ENCODE measurements at regions not wholly inside any gene's neighbourhood (a gene's known extent, or its start where the extent isn't known, plus 50 kb on each side); places are given as distances from the start of the nearest gene placed in this dataset.

DNA sequence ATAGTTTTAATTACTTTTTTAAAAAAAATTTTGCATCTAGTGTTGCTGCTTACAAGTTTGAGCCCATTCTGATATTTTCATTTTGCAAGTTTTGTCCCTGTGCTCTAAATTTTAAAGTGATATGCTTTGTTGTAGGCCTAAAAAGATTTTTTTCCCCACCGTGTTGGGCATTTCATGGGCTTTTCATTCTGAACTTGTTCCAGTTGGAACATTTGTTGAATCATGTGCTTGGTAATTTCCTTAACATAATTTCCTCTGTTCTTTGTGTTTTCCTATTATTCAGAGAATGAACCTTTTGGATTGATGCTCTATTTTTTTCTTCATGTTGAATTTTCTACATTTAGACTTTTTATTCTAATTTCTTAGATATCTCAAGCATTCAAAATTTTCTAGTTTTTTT is 206.4 kb upstream of the SPRY2 start:
- Histone ChIP-seq H3K27me3 (replicated peaks in 2 of 5; ENCODE audit: control insufficient read depth in 4 of 5, insufficient read depth in 5 of 5, low read length in 4 of 5) (no peaks in the 10 kb centered on the region), H3K9me3 (ENCODE audit: control extremely low read depth in 1 of 5, control insufficient read depth in 4 of 5, insufficient read depth in 2 of 5, low read depth in 1 of 5, low read length in 4 of 5) (peaks cover 0 to 2% (median 0%) of the 10 kb centered on the region in 5 experiments), H3K36me3 (ENCODE audit: control insufficient read depth in 4 of 4, insufficient read depth in 4 of 4, low read length in 3 of 4) (no peaks in the 10 kb centered on the region), H3K4me3 (ENCODE audit: control insufficient read depth in 1 of 7, extremely low read depth in 1 of 7, insufficient read depth in 4 of 7, low read depth in 2 of 7, low read length in 6 of 7) (no peak overlapping the region), H3K27ac (ENCODE audit: insufficient read depth in 1 of 2, low read depth in 1 of 2, low read length in 2 of 2, poor library complexity in 1 of 2, severe bottlenecking in 2 of 2) (no peak overlapping the region), H3K4me1 (ENCODE audit: control extremely low read depth in 1 of 4, control insufficient read depth in 4 of 4, insufficient read depth in 4 of 4, low read length in 3 of 4) (peaks cover 4 to 13% (median 5%) of the 10 kb centered on the region in 4 experiments)
- CTCF ChIA-PET, result no interaction called here
- POLR2A ChIA-PET, result no interaction called here
- DNase-seq, result no peak
- no CpG with 5 or more reads among the region's 1 CpG for WGBS (ENCODE audit: insufficient coverage)

DNA sequence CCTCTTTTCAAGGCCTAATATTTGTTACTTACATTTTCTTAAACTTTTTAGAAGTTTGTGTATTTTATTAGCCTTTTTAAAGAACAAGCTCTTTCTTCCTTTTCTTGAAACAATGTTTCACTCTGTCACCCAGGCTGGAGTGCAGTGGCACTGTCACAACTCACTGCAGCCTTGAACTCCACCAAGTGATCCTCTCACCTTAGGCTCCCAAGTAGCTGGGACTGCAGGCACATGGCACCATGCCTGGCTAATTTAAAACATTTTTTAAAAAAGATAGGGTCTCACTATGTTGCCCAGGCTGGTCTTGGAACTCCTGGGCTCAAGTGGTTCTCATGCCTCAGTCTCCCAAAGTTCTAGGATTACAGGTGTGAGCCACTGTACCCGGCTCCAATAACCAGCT is 192.2 kb upstream of the SPRY2 start:
- no CpG with 5 or more reads among the region's 1 CpG for WGBS (ENCODE audit: insufficient coverage)
- CTCF ChIA-PET, result interaction anchor here (1.9 kb wide), 1 partner anchor 11 kb away, joined by 5 read pairs; no protein-coding TSS in a partner anchor
- POLR2A ChIA-PET, result no interaction called here

DNA sequence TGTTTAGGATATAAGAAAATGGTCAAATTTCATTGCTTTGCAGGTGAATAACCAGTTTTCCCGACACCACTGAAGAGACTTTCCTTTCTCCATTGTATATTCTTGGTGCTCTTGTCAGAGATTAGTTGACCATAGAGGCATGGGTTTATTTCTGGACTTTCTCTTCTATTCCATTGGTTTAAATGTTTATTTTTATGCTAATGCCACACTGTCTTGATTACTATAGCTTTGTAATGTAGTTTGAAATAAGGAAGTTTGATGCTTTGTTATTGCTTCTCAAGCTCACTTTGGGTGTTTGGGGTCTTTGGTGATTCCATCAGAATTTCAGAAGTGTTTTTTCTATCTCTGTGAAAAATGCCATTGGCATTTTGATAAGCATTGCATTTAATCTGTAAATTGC is 190.0 kb upstream of the SPRY2 start:
- H3K4me1 ChIP-seq (ENCODE audit: control extremely low read depth in 1 of 4, control insufficient read depth in 4 of 4, insufficient read depth in 4 of 4, low read length in 3 of 4), result no peaks in the 10 kb centered on the region
- H3K36me3 ChIP-seq (ENCODE audit: control insufficient read depth in 4 of 4, insufficient read depth in 4 of 4, low read length in 3 of 4), result no peaks in the 10 kb centered on the region
- H3K27me3 ChIP-seq (replicated peaks in 2 of 5; ENCODE audit: control insufficient read depth in 4 of 5, insufficient read depth in 5 of 5, low read length in 4 of 5), result no peaks in the 10 kb centered on the region
- H3K27ac ChIP-seq (ENCODE audit: insufficient read depth in 1 of 2, low read depth in 1 of 2, low read length in 2 of 2, poor library complexity in 1 of 2, severe bottlenecking in 2 of 2), result no peak overlapping the region
- CTCF ChIA-PET, result no interaction called here
- WGBS (ENCODE audit: insufficient coverage), result no CpG with 5 or more reads among the region's 1 CpG
- DNase-seq, result no peak
- no peak overlapping the region for H3K4me3 ChIP-seq (ENCODE audit: control insufficient read depth in 1 of 7, extremely low read depth in 1 of 7, insufficient read depth in 4 of 7, low read depth in 2 of 7, low read length in 6 of 7)
- H3K9me3 ChIP-seq (ENCODE audit: control extremely low read depth in 1 of 5, control insufficient read depth in 4 of 5, insufficient read depth in 2 of 5, low read depth in 1 of 5, low read length in 4 of 5), result peaks cover 0 to 4% (median 0%) of the 10 kb centered on the region in 5 experiments
- POLR2A ChIA-PET, result no interaction called here

More for the DNA sequence above, 192.2 kb upstream of the SPRY2 start:
- no peak for DNase-seq
- Histone ChIP-seq H3K36me3 (ENCODE audit: control insufficient read depth in 4 of 4, insufficient read depth in 4 of 4, low read length in 3 of 4) (no peaks in the 10 kb centered on the region), H3K27ac (ENCODE audit: insufficient read depth in 1 of 2, low read depth in 1 of 2, low read length in 2 of 2, poor library complexity in 1 of 2, severe bottlenecking in 2 of 2) (no peak overlapping the region), H3K4me3 (ENCODE audit: control insufficient read depth in 1 of 7, extremely low read depth in 1 of 7, insufficient read depth in 4 of 7, low read depth in 2 of 7, low read length in 6 of 7) (no peak overlapping the region), H3K4me1 (ENCODE audit: control extremely low read depth in 1 of 4, control insufficient read depth in 4 of 4, insufficient read depth in 4 of 4, low read length in 3 of 4) (no peaks in the 10 kb centered on the region), H3K27me3 (replicated peaks in 2 of 5; ENCODE audit: control insufficient read depth in 4 of 5, insufficient read depth in 5 of 5, low read length in 4 of 5) (no peaks in the 10 kb centered on the region), H3K9me3 (ENCODE audit: control extremely low read depth in 1 of 5, control insufficient read depth in 4 of 5, insufficient read depth in 2 of 5, low read depth in 1 of 5, low read length in 4 of 5) (peaks cover 0 to 4% (median 0%) of the 10 kb centered on the region in 5 experiments)

DNA sequence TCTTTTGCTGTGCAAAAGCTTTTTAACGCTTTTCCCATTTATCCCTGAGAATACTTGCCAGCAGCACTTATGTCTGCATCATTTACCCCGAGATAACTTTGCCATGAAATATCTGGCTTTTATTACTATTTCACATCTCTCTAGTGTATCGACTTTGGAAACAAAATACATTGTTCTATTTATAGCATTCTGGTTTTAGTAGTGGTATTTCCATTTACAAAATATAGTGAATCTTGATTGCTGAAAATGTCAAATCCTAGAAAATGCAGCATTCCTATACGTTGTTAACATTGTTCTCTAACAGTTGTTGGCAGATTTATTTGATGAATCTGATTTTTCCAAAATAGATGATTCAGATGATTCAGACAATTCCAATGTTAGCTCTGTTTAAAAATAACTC is 189.3 kb upstream of the SPRY2 start:
- no peak overlapping the region for H3K27ac ChIP-seq (ENCODE audit: insufficient read depth in 1 of 2, low read depth in 1 of 2, low read length in 2 of 2, poor library complexity in 1 of 2, severe bottlenecking in 2 of 2)
- no peaks in the 10 kb centered on the region for H3K4me1 ChIP-seq (ENCODE audit: control extremely low read depth in 1 of 4, control insufficient read depth in 4 of 4, insufficient read depth in 4 of 4, low read length in 3 of 4)
- no peaks in the 10 kb centered on the region for H3K27me3 ChIP-seq (replicated peaks in 2 of 5; ENCODE audit: control insufficient read depth in 4 of 5, insufficient read depth in 5 of 5, low read length in 4 of 5)
- 100% methylated on average over 1 of the region's 4 CpGs for WGBS (ENCODE audit: insufficient coverage)
- CTCF ChIA-PET, result no interaction called here
- POLR2A ChIA-PET, result no interaction called here
- peaks cover 0 to 4% (median 0%) of the 10 kb centered on the region in 5 experiments for H3K9me3 ChIP-seq (ENCODE audit: control extremely low read depth in 1 of 5, control insufficient read depth in 4 of 5, insufficient read depth in 2 of 5, low read depth in 1 of 5, low read length in 4 of 5)
- H3K4me3 ChIP-seq (ENCODE audit: control insufficient read depth in 1 of 7, extremely low read depth in 1 of 7, insufficient read depth in 4 of 7, low read depth in 2 of 7, low read length in 6 of 7), result no peak overlapping the region
- no peak for DNase-seq
- no peaks in the 10 kb centered on the region for H3K36me3 ChIP-seq (ENCODE audit: control insufficient read depth in 4 of 4, insufficient read depth in 4 of 4, low read length in 3 of 4)

DNA sequence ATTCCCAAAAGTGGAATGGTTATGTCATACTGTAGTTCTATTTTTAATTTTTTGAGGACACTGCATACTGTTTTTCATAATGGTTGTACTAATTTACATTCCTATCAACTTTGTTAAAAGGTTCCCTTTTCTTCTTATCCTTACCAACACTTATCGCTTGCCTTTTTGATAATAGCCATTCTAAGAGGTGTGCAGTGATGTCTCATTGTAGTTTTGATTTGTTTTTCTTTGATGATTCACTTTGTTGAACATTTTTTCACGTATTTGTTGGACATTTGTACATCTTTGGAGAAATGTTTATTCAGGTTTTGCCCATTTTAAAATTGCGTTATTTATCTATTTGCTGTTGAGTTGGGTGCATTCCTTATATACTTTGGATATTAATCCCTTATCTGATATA is 188.8 kb upstream of the SPRY2 start:
- H3K4me1 ChIP-seq (ENCODE audit: control extremely low read depth in 1 of 4, control insufficient read depth in 4 of 4, insufficient read depth in 4 of 4, low read length in 3 of 4), result no peaks in the 10 kb centered on the region
- H3K27me3 ChIP-seq (replicated peaks in 2 of 5; ENCODE audit: control insufficient read depth in 4 of 5, insufficient read depth in 5 of 5, low read length in 4 of 5), result no peaks in the 10 kb centered on the region
- ChIA-PET POLR2A (no interaction called here), CTCF (no interaction called here)
- H3K36me3 ChIP-seq (ENCODE audit: control insufficient read depth in 4 of 4, insufficient read depth in 4 of 4, low read length in 3 of 4), result no peaks in the 10 kb centered on the region
- peaks cover 0 to 4% (median 0%) of the 10 kb centered on the region in 5 experiments for H3K9me3 ChIP-seq (ENCODE audit: control extremely low read depth in 1 of 5, control insufficient read depth in 4 of 5, insufficient read depth in 2 of 5, low read depth in 1 of 5, low read length in 4 of 5)
- no CpG with 5 or more reads among the region's 3 CpGs for WGBS (ENCODE audit: insufficient coverage)
- H3K4me3 ChIP-seq (ENCODE audit: control insufficient read depth in 1 of 7, extremely low read depth in 1 of 7, insufficient read depth in 4 of 7, low read depth in 2 of 7, low read length in 6 of 7), result no peak overlapping the region
- H3K27ac ChIP-seq (ENCODE audit: insufficient read depth in 1 of 2, low read depth in 1 of 2, low read length in 2 of 2, poor library complexity in 1 of 2, severe bottlenecking in 2 of 2), result no peak overlapping the region
- no peak for DNase-seq

DNA sequence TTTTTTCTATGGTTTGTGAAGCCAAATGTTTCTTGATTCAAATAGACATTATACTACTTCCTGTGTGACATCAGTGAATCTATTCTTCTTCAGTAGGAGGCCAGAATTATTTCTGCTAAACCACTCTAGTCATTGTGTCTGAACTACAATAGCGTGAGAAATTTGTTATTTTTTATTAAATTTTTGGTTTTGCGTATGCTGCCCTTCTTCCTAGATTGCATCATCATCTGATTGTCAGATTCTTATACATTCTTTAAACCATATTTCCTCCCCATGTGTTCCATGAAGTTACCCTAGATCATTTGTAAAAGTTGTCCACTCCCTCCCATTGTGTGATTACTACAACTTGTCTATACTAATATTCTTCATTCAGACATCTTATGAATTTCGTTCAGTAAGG is 187.8 kb upstream of the SPRY2 start:
- Histone ChIP-seq H3K36me3 (ENCODE audit: control insufficient read depth in 4 of 4, insufficient read depth in 4 of 4, low read length in 3 of 4) (no peaks in the 10 kb centered on the region), H3K4me3 (ENCODE audit: control insufficient read depth in 1 of 7, extremely low read depth in 1 of 7, insufficient read depth in 4 of 7, low read depth in 2 of 7, low read length in 6 of 7) (no peak overlapping the region), H3K27me3 (replicated peaks in 2 of 5; ENCODE audit: control insufficient read depth in 4 of 5, insufficient read depth in 5 of 5, low read length in 4 of 5) (no peaks in the 10 kb centered on the region), H3K4me1 (ENCODE audit: control extremely low read depth in 1 of 4, control insufficient read depth in 4 of 4, insufficient read depth in 4 of 4, low read length in 3 of 4) (no peaks in the 10 kb centered on the region), H3K9me3 (ENCODE audit: control extremely low read depth in 1 of 5, control insufficient read depth in 4 of 5, insufficient read depth in 2 of 5, low read depth in 1 of 5, low read length in 4 of 5) (peaks cover 0 to 4% (median 0%) of the 10 kb centered on the region in 5 experiments), H3K27ac (ENCODE audit: insufficient read depth in 1 of 2, low read depth in 1 of 2, low read length in 2 of 2, poor library complexity in 1 of 2, severe bottlenecking in 2 of 2) (no peak overlapping the region)
- no peak for DNase-seq
- CTCF ChIA-PET, result no interaction called here
- POLR2A ChIA-PET, result no interaction called here
- no CpG with 5 or more reads among the region's 3 CpGs for WGBS (ENCODE audit: insufficient coverage)

DNA sequence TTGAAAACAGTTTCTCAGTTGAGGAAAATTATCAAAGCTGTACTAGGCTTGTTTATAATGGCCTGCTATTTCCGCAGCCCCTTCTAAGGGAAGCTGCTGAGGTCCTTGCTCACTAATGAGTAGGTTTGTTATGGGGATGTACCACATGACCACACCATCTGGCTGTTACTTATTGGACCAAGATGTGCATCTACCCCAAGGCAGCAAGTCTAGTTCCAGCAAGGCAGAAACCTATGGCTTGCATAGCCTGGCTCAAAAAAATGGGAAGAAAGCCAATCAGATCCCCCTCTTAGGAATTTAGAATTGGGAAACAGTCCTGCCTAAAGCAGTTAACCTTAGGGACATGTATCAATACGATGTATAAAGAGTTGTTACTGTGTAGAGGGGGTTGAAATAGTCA is 186.5 kb upstream of the SPRY2 start:
- H3K4me3 ChIP-seq (ENCODE audit: control insufficient read depth in 1 of 7, extremely low read depth in 1 of 7, insufficient read depth in 4 of 7, low read depth in 2 of 7, low read length in 6 of 7), result no peak overlapping the region
- peaks cover 0 to 4% (median 0%) of the 10 kb centered on the region in 5 experiments for H3K9me3 ChIP-seq (ENCODE audit: control extremely low read depth in 1 of 5, control insufficient read depth in 4 of 5, insufficient read depth in 2 of 5, low read depth in 1 of 5, low read length in 4 of 5)
- H3K27me3 ChIP-seq (replicated peaks in 2 of 5; ENCODE audit: control insufficient read depth in 4 of 5, insufficient read depth in 5 of 5, low read length in 4 of 5), result no peaks in the 10 kb centered on the region
- CTCF ChIA-PET, result no interaction called here
- POLR2A ChIA-PET, result no interaction called here
- 100% methylated on average over 1 of the region's 2 CpGs for WGBS (ENCODE audit: insufficient coverage)
- no peaks in the 10 kb centered on the region for H3K4me1 ChIP-seq (ENCODE audit: control extremely low read depth in 1 of 4, control insufficient read depth in 4 of 4, insufficient read depth in 4 of 4, low read length in 3 of 4)
- no peaks in the 10 kb centered on the region for H3K36me3 ChIP-seq (ENCODE audit: control insufficient read depth in 4 of 4, insufficient read depth in 4 of 4, low read length in 3 of 4)
- DNase-seq, result no peak
- H3K27ac ChIP-seq (ENCODE audit: insufficient read depth in 1 of 2, low read depth in 1 of 2, low read length in 2 of 2, poor library complexity in 1 of 2, severe bottlenecking in 2 of 2), result no peak overlapping the region

All from common myeloid progenitor, CD34-positive (primary cell).